K562 (cell line): ENCODE measurements at regions not wholly inside any gene's neighbourhood (a gene's known extent, or its start where the extent isn't known, plus 50 kb on each side); places are given as distances from the start of the nearest gene placed in this dataset.

ENCODE experiments used
- ATAC-seq: fragments of 200-7000 bp; cut with Tn5 transposase; 3 replicates; pipeline ENCODE4 v1.9.1; 2020; ENCODE audit warnings: moderate library complexity
- BruUV-seq: library from RNA; stranded (reverse); fragments of 400-500 nt; replicated peaks from 2 replicates; lab custom pipeline; 2021; lab: Mats Ljungman, UMichigan
- CTCF ChIA-PET: fragments of 300-600 bp; formaldehyde crosslinking; extraction: SDS; loops from one replicate; lab custom pipeline; 2021; ENCODE audit warnings: low intra/inter-chr PET ratio; lab: Yijun Ruan, JAX
- POLR2A ChIA-PET: fragments of 300-600, 350-650 bp; sonication (Branson Sonifier 250); formaldehyde crosslinking; extraction: SDS; loops from one replicate; lab custom pipeline; 2021; ENCODE audit warnings: antibody characterized with exemption, inconsistent platforms; lab: Yijun Ruan, JAX
- DNase-seq, 4 experiments: peaks; one replicate each; pipeline versions ENCODE4 v3.0.0 to v3.0.0-alpha.2; 2011 to 2018; ENCODE audit warnings: low spot score in 3 of 4, mixed read lengths in 3 of 4; ENCODE audit errors: extremely low read depth in 1 of 4
- FAIRE-seq: peaks from 2 replicates; lab custom pipeline; 2011; peaks lifted over from hg19 to GRCh38; lab: Jason Lieb, UNC
- H2AFZ ChIP-seq: 2 replicates; pipeline ENCODE4 v1.6.0; 2011; ENCODE audit warnings: low read depth, low read length, control low read depth, inconsistent platforms
- H3K27ac ChIP-seq: fragments of 200-600 bp; 3 replicates; pipeline ENCODE4 v1.8.0; 2011; ENCODE audit warnings: low read depth, mild to moderate bottlenecking, control low read depth, inconsistent platforms, low read length, moderate library complexity, mixed read lengths; ENCODE audit errors: extremely low read depth
- H3K27me3 ChIP-seq, 2 experiments: fragments of 300-600 bp in 1 of 2; 2 replicates in 1 of 2; 3 replicates in 1 of 2; pipeline versions ENCODE4 v1.6.0 to v1.8.0; 2011; ENCODE audit warnings: inconsistent platforms in 2 of 2, low read length in 2 of 2, mild to moderate bottlenecking in 1 of 2, mixed read lengths in 1 of 2, moderate library complexity in 1 of 2; ENCODE audit not compliant: control insufficient read depth in 2 of 2, insufficient read depth in 2 of 2
- H3K36me3 ChIP-seq: fragments of 300-600 bp; 3 replicates; pipeline ENCODE4 v1.8.0; 2011; ENCODE audit warnings: mild to moderate bottlenecking, low read length, inconsistent platforms; ENCODE audit not compliant: control insufficient read depth, insufficient read depth
- H3K4me1 ChIP-seq, 2 experiments: fragments of 200-600 bp in 1 of 2; replicated peaks in 1 of 2; 2 replicates in 1 of 2; 3 replicates in 1 of 2; pipeline versions ENCODE4 v1.5.1 to v1.8.0; 2011; ENCODE audit warnings: inconsistent platforms in 2 of 2, low read length in 2 of 2, mild to moderate bottlenecking in 1 of 2, mixed read lengths in 1 of 2, moderate library complexity in 1 of 2; ENCODE audit not compliant: control insufficient read depth in 2 of 2, insufficient read depth in 2 of 2
- H3K4me2 ChIP-seq: 2 replicates; pipeline ENCODE4 v1.6.1; 2011; ENCODE audit warnings: low read length, control low read depth, inconsistent platforms, mixed read lengths; ENCODE audit not compliant: insufficient read depth
- H3K4me3 ChIP-seq: fragments of 200-600 bp; sonication (generic), shearing (Covaris generic); 2 replicates; pipeline ENCODE4 v1.5.1; 2016; ENCODE audit warnings: control low read depth, inconsistent platforms
- H3K79me2 ChIP-seq: fragments of 200-600 bp; 3 replicates; pipeline ENCODE4 v1.8.0; 2011; ENCODE audit warnings: low read length, inconsistent platforms; ENCODE audit not compliant: control insufficient read depth, insufficient read depth
- H3K9ac ChIP-seq, 2 experiments: 2 replicates each; pipeline versions ENCODE4 v1.6.0 to v1.6.1; 2011; ENCODE audit warnings: low read depth in 2 of 2, low read length in 2 of 2, control low read depth in 1 of 2, inconsistent platforms in 1 of 2, mild to moderate bottlenecking in 1 of 2, mixed read lengths in 1 of 2; ENCODE audit not compliant: insufficient read depth in 1 of 2
- H3K9me1 ChIP-seq: one replicate; pipeline ENCODE4 v1.6.0; 2011; ENCODE audit warnings: inconsistent platforms, mild to moderate bottlenecking, low read length, moderate library complexity; ENCODE audit not compliant: control insufficient read depth, insufficient read depth
- H3K9me3 ChIP-seq: replicated peaks from 2 replicates; pipeline ENCODE4 v1.5.1; 2011; ENCODE audit warnings: low read depth, low read length, inconsistent platforms; ENCODE audit not compliant: control insufficient read depth, insufficient read depth
- H4K20me1 ChIP-seq: replicated peaks from 2 replicates; pipeline ENCODE4 v1.6.1; 2011; ENCODE audit warnings: low read length, inconsistent platforms, mixed read lengths; ENCODE audit not compliant: control insufficient read depth, insufficient read depth
- CREB1 ChIP-seq, 2 experiments: sonication (generic) in 1 of 2; formaldehyde crosslinking in 1 of 2; IDR thresholded peaks; 2 replicates each; pipeline versions ENCODE4 v1.6.1 to v1.8.0; 2012 to 2022; ENCODE audit warnings: inconsistent platforms in 1 of 2, mild to moderate bottlenecking in 1 of 2, missing genetic modification reagents in 1 of 2, moderate library complexity in 1 of 2
- FOXA1 ChIP-seq: fragments of 450-650 bp; IDR thresholded peaks from 2 replicates; pipeline ENCODE4 v1.6.1; 2016; ENCODE audit warnings: mild to moderate bottlenecking, borderline replicate concordance
- HDAC8 ChIP-seq: fragments of 450-650 bp; IDR thresholded peaks from 2 replicates; pipeline ENCODE4 v1.6.1; 2016; ENCODE audit warnings: mild to moderate bottlenecking, missing genetic modification characterization, moderate library complexity, missing compliant biosample characterization
- KAT2B ChIP-seq: IDR thresholded peaks from one replicate; pipeline ENCODE4 v1.6.1; 2012; ENCODE audit warnings: low read depth, mild to moderate bottlenecking, control low read depth, inconsistent platforms, low read length, moderate library complexity
- MBD2 ChIP-seq: sonication (generic); IDR thresholded peaks from 2 replicates; pipeline ENCODE4 v1.6.1; 2016; ENCODE audit warnings: low read depth, borderline replicate concordance
- MED1 ChIP-seq: sonication (generic); formaldehyde crosslinking; IDR thresholded peaks from 2 replicates; pipeline ENCODE4 v1.8.1; 2023; ENCODE audit warnings: missing genetic modification reagents, borderline replicate concordance
- NCOR1 ChIP-seq: fragments of 450-650 bp; IDR thresholded peaks from 2 replicates; pipeline ENCODE4 v1.6.1; 2016; ENCODE audit warnings: mild to moderate bottlenecking, moderate library complexity
- PTRF ChIP-seq: fragments of 450-650 bp; IDR thresholded peaks from 2 replicates; pipeline ENCODE4 v1.6.1; 2016; ENCODE audit warnings: mild to moderate bottlenecking, missing genetic modification characterization, missing compliant biosample characterization
- SMAD2 ChIP-seq: fragments of 150-350 bp; IDR thresholded peaks from 2 replicates; pipeline ENCODE4 v1.6.1; 2014; ENCODE audit warnings: low read depth, mild to moderate bottlenecking, low read length
- SMAD4 ChIP-seq: fragments of 250-450 bp; sonication (Bioruptor Pico); conservative IDR thresholded peaks from 2 replicates; pipeline ENCODE4 v1.8.0; 2021; ENCODE audit warnings: inconsistent platforms, mild to moderate bottlenecking, moderate library complexity
- SREBF1 ChIP-seq: fragments of 150-350 bp; IDR thresholded peaks from 2 replicates; pipeline ENCODE4 v1.6.1; 2014; ENCODE audit warnings: antibody characterized with exemption, low read depth, low read length, borderline replicate concordance
- TSC22D4 ChIP-seq: fragments of 450-650 bp; IDR thresholded peaks from 2 replicates; pipeline ENCODE4 v1.6.1; 2016; ENCODE audit warnings: missing genetic modification characterization, missing biosample characterization, control low read depth
- WGBS: fragments of 100-300 bp; shearing (Covaris generic); methylation state at CpG from one replicate; pipeline ENCODE4 v1.1.6; 2016; ENCODE audit warnings: low coverage, mixed read lengths; ENCODE audit not compliant: insufficient coverage; ENCODE audit errors: missing lambda C conversion rate; 5-methylcytosine and 5-hydroxymethylcytosine counted together
- in situ Hi-C: fragments of 300-500 bp; cut with MboI; formaldehyde crosslinking; loops from 4 replicates; pipeline ENCODE4 v1.15.0; 2018; ENCODE audit warnings: inconsistent platforms, mixed read lengths
- intact Hi-C: fragments of 100-400 bp; cut with micrococcal nuclease; formaldehyde crosslinking; loops from 2 replicates; pipeline ENCODE4 v1.14.2; 2022
- TF ChIP-seq, protein P1 (sequence below): fragments of 450-650 bp; IDR thresholded peaks from 2 replicates; pipeline ENCODE4 v1.6.1; 2016
- TF ChIP-seq, protein P2 (sequence below): fragments of 450-650 bp; formaldehyde crosslinking; IDR thresholded peaks from 2 replicates; pipeline ENCODE4 v1.4.0; 2020; ENCODE audit warnings: mild to moderate bottlenecking, moderate library complexity

DNA sequence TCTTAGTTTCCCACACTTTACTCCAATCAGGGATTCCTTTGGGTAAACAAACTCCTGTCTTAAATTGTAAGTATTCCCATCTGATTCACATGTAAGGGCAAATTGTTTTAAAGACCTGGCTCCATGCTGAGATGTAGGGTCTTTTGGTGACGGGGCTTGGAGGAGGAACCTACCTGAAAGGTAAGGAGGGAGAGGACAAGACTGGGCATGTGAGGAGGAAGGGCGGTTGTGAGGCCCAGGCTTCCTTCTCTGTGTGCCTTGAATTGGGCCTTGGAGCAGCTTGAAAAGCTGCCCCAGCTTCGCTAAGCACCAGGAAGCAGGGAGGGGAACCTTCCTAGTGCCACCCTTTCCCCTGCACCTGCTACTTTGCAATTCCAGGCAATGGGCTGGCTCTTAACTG, 86.8 kb downstream of the C9orf152 start:
- no peaks in the 10 kb centered on the region for H3K27me3 ChIP-seq
- intact Hi-C loops (no loop called here), in situ Hi-C loops (no loop called here)
- H3K4me2 ChIP-seq: no peak overlapping the region
- H3K9ac ChIP-seq: no peak overlapping the region
- ChIA-PET CTCF (no interaction called here), POLR2A (no interaction called here)
- no peaks in the 10 kb centered on the region for H3K9me1 ChIP-seq
- no peaks in the 10 kb centered on the region for H3K79me2 ChIP-seq
- H3K4me1 ChIP-seq: no peaks in the 10 kb centered on the region
- 0% methylated on average over 3 of the region's 3 CpGs for WGBS
- no peaks in the 10 kb centered on the region for H3K9me3 ChIP-seq
- H4K20me1 ChIP-seq: no peaks in the 10 kb centered on the region
- DNase-seq: no peak
- no peak for FAIRE-seq
- ATAC-seq: no peak
- no peak for TF ChIP-seq SMAD4 (CRISPR knock-in tag)
- TF ChIP-seq MED1 (CRISPR knock-in tag): no peak
- TF ChIP-seq, protein P1, sequence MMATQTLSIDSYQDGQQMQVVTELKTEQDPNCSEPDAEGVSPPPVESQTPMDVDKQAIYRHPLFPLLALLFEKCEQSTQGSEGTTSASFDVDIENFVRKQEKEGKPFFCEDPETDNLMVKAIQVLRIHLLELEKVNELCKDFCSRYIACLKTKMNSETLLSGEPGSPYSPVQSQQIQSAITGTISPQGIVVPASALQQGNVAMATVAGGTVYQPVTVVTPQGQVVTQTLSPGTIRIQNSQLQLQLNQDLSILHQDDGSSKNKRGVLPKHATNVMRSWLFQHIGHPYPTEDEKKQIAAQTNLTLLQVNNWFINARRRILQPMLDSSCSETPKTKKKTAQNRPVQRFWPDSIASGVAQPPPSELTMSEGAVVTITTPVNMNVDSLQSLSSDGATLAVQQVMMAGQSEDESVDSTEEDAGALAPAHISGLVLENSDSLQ: no peak
- no peak for TF ChIP-seq MBD2
- TF ChIP-seq SMAD2: no peak
- no peak for TF ChIP-seq SREBF1
- TF ChIP-seq PTRF (tag): no peak
- TF ChIP-seq CREB1 (IDR thresholded peaks at IDR 0.05): no peak
- no peak for TF ChIP-seq CREB1 (CRISPR knock-in tag; IDR thresholded peaks at IDR 0.05)
- TF ChIP-seq KAT2B: no peak
- TF ChIP-seq TSC22D4 (tag): no peak
- TF ChIP-seq FOXA1: no peak
- no peak for TF ChIP-seq NCOR1
- TF ChIP-seq HDAC8: no peak
- TF ChIP-seq, protein P2, sequence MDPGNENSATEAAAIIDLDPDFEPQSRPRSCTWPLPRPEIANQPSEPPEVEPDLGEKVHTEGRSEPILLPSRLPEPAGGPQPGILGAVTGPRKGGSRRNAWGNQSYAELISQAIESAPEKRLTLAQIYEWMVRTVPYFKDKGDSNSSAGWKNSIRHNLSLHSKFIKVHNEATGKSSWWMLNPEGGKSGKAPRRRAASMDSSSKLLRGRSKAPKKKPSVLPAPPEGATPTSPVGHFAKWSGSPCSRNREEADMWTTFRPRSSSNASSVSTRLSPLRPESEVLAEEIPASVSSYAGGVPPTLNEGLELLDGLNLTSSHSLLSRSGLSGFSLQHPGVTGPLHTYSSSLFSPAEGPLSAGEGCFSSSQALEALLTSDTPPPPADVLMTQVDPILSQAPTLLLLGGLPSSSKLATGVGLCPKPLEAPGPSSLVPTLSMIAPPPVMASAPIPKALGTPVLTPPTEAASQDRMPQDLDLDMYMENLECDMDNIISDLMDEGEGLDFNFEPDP (CRISPR knock-in tag): no peak
- no peak overlapping the region for H3K4me3 ChIP-seq
- H2AFZ ChIP-seq: no peak overlapping the region
- no peaks in the 10 kb centered on the region for H3K36me3 ChIP-seq
- no peak overlapping the region for H3K27ac ChIP-seq
- no TSS peak for BruUV-seq
